ENCODE measurements at regions not wholly inside any gene's neighbourhood (a gene's known extent, or its start where the extent isn't known, plus 50 kb on each side); places are given as distances from the start of the nearest gene placed in this dataset.

DNA sequence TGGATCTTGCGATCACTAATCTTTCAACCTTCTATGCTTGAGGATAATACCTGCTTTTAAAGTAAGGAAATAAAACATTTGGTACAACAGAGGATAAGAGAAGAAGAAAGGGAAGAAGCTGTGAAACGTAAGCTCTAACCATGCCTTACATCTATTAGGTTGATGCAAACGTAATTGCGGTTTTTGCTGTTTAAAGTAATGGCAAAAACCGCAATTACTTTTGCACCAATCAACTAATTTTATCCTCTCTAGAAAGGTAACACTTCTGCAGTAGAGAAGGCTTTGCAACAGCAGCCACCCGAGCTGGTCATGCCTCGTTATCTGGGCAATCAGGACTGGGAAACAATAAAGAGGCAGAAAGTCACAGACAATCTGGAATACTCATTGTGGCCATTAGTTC is 224.1 kb downstream of the MED10 start:
- Histone ChIP-seq H3K36me3 (no peaks in the 10 kb centered on the region), H3K27me3 (no peaks in the 10 kb centered on the region), H3K4me1 (no peaks in the 10 kb centered on the region), H3K27ac (no peak overlapping the region), H3K9me3 (no peaks in the 10 kb centered on the region), H3K4me3 (replicated peaks in 1 of 3) (no peak overlapping the region)
- 86 to 89% methylated on average over 7 of the region's 7 CpGs for WGBS, 2 donors
- DNase-seq = no peak
- intact Hi-C loops (cut with DNase I) = no loop called here
- TF ChIP-seq POLR2A (IDR thresholded peaks at IDR 0.05) = no peak
- TF ChIP-seq, protein P1, sequence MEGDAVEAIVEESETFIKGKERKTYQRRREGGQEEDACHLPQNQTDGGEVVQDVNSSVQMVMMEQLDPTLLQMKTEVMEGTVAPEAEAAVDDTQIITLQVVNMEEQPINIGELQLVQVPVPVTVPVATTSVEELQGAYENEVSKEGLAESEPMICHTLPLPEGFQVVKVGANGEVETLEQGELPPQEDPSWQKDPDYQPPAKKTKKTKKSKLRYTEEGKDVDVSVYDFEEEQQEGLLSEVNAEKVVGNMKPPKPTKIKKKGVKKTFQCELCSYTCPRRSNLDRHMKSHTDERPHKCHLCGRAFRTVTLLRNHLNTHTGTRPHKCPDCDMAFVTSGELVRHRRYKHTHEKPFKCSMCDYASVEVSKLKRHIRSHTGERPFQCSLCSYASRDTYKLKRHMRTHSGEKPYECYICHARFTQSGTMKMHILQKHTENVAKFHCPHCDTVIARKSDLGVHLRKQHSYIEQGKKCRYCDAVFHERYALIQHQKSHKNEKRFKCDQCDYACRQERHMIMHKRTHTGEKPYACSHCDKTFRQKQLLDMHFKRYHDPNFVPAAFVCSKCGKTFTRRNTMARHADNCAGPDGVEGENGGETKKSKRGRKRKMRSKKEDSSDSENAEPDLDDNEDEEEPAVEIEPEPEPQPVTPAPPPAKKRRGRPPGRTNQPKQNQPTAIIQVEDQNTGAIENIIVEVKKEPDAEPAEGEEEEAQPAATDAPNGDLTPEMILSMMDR (IDR thresholded peaks at IDR 0.05) = no peak

DNA sequence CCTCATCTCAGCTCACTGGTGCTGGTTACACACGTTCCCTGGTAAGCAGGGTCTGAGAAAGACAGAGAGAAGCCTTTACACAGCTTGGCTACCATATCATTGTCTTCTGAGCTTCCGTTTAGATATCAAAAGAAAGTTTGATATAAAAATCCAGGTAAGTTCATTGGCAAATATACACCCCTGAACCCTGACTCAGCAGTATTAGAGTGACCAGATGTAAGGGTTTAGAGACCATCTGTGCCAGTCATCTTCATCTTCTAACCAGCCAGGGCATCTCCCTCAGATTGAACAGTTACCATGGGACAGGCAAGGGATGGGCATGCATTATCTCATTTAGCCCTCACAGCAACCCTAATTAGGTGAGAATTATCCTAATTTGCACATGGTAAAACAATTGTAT is 232.1 kb downstream of the MED10 start:
- 79 to 93% methylated on average over 2 of the region's 2 CpGs for WGBS, 2 donors
- Histone ChIP-seq H3K36me3 (no peaks in the 10 kb centered on the region), H3K4me3 (replicated peaks in 1 of 3) (no peak overlapping the region), H3K4me1 (no peaks in the 10 kb centered on the region), H3K27me3 (no peaks in the 10 kb centered on the region), H3K9me3 (no peaks in the 10 kb centered on the region), H3K27ac (no peak overlapping the region)
- DNase-seq = no peak
- TF ChIP-seq, protein P1 (IDR thresholded peaks at IDR 0.05) = no peak
- no peak for TF ChIP-seq POLR2A (IDR thresholded peaks at IDR 0.05)
- intact Hi-C loops (cut with DNase I) = no loop called here

DNA sequence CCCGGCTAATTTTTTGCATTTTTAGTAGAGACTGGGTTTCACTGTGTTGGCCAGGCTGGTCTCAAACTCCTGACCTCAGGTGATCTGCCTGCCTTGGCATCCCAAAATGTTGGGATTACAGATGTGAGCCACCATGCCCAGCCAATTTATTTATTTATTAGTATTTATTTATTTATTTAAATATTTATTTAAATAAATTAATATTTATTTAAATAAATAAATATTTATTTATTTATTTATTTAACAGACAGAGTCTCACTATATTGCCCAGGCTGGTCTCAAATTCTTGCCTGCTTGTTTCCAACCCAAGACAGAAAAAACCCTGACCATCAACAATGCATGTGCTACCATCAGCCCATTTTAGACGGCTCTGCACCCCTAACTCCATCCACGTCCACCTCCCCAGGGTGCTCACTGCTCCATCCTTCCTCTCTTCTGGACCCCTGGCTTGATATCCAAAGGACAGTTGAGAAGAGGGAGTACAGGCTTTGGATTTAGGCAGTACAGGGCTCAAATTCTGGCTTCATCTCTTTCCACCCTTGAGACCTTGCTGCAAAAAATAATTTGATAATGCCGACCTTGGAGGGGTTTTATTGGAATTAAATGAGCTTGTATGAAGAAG is 232.6 kb downstream of the MED10 start:
- no peaks in the 10 kb centered on the region for H3K4me1 ChIP-seq
- DNase-seq = no peak
- no peaks in the 10 kb centered on the region for H3K27me3 ChIP-seq
- no peak overlapping the region for H3K27ac ChIP-seq
- 90 to 96% methylated on average over 4 of the region's 4 CpGs for WGBS, 2 donors
- TF ChIP-seq, protein P1 (IDR thresholded peaks at IDR 0.05) = no peak
- no peak for TF ChIP-seq POLR2A (IDR thresholded peaks at IDR 0.05)
- no peaks in the 10 kb centered on the region for H3K36me3 ChIP-seq
- intact Hi-C loops (cut with DNase I) = no loop called here
- H3K4me3 ChIP-seq (replicated peaks in 1 of 3) = no peak overlapping the region
- no peaks in the 10 kb centered on the region for H3K9me3 ChIP-seq

- H3K4me1 ChIP-seq = no peaks in the 10 kb centered on the region
- no peaks in the 10 kb centered on the region for H3K36me3 ChIP-seq
- no peak overlapping the region for H3K4me3 ChIP-seq (replicated peaks in 1 of 3)
- H3K27me3 ChIP-seq = no peaks in the 10 kb centered on the region
- no peak overlapping the region for H3K27ac ChIP-seq
- TF ChIP-seq, protein P1 (IDR thresholded peaks at IDR 0.05) = no peak
- TF ChIP-seq POLR2A (IDR thresholded peaks at IDR 0.05) = no peak
- 41 to 43% methylated on average over 5 of the region's 5 CpGs for WGBS, 2 donors
- H3K9me3 ChIP-seq = no peaks in the 10 kb centered on the region
- intact Hi-C loops (cut with DNase I) = no loop called here
- no peak for DNase-seq
These were observed 234.8 kb downstream of the MED10 start for GRCh38 chr5:6143523-6143922.

DNA sequence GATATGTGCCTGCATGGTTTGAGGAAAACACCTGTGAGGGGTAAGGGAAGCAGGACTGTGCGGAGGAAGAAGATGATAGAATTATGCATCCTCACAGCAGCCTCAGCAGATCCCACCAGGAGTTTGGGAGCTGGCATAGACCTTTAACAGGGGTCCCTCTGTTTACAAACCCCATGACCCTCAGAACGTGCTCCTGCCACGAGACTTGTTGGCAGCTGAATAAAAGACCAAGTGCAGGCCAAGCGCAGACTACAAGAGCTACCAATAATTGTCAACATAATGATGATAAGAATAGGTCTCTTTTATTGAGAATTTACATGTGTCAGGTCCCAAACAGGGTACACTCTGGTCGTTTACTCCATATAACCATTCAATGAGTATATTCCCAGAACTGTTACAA is 236.0 kb downstream of the MED10 start:
- 66 to 84% methylated on average over 5 of the region's 5 CpGs for WGBS, 2 donors
- no peak overlapping the region for H3K27ac ChIP-seq
- H3K4me1 ChIP-seq = no peaks in the 10 kb centered on the region
- no peaks in the 10 kb centered on the region for H3K27me3 ChIP-seq
- H3K36me3 ChIP-seq = no peaks in the 10 kb centered on the region
- no peak for DNase-seq
- no peaks in the 10 kb centered on the region for H3K9me3 ChIP-seq
- no peak overlapping the region for H3K4me3 ChIP-seq (replicated peaks in 1 of 3)
- TF ChIP-seq POLR2A (IDR thresholded peaks at IDR 0.05) = no peak
- TF ChIP-seq, protein P1 (IDR thresholded peaks at IDR 0.05) = no peak
- intact Hi-C loops (cut with DNase I) = no loop called here

Measured in thyroid gland (tissue), 4 donors.